Stimulated activated effector memory CD8-positive, alpha-beta T cell treated with anti-CD3 and anti-CD28 coated beads, Interleukin-12 subunit alpha, Interleukin-12 subunit beta, amount 100 ng/mL, for 72 hours (primary cell): ENCODE measurements at regions not wholly inside any gene's neighbourhood (a gene's known extent, or its start where the extent isn't known, plus 50 kb on each side); places are given as distances from the start of the nearest gene placed in this dataset.
"Not testable (repeated sequence)": the region's sequence is repeated elsewhere in the genome, so short reads cannot be mapped to it uniquely, and the experiment has no call there.

Experiments
- ATAC-seq: fragments of 150-1000 bp; cut with Tn5 transposase; 2 replicates; pipeline ENCODE4 v1.10.0; 2021
- DNase-seq, 2 donors: peaks; one replicate each; pipeline ENCODE4 v3.0.0; 2021 to 2022; ENCODE audit warnings: low spot score in 2 of 2
- H3K27ac Mint-ChIP-seq: one replicate; pipeline ENCODE4 v1.8.0; 2022; ENCODE audit warnings: mild to moderate bottlenecking, mixed read lengths
- H3K36me3 Mint-ChIP-seq: one replicate; pipeline ENCODE4 v1.8.0; 2022; ENCODE audit warnings: mild to moderate bottlenecking, mixed read lengths
- H3K4me1 Mint-ChIP-seq: one replicate; pipeline ENCODE4 v1.8.0; 2022; ENCODE audit warnings: mixed read lengths
- H3K4me3 Mint-ChIP-seq: one replicate; pipeline ENCODE4 v1.8.0; 2022; ENCODE audit warnings: mild to moderate bottlenecking, mixed read lengths
- H3K9me3 Mint-ChIP-seq: one replicate; pipeline ENCODE4 v1.8.0; 2022; ENCODE audit warnings: mixed read lengths

GRCh38 chr12:30278401-30278800 is 417.3 kb downstream of the IPO8 start:
- H3K9me3 Mint-ChIP-seq = no peaks in the 10 kb centered on the region
- H3K4me3 Mint-ChIP-seq = no peak overlapping the region
- DNase-seq (no peak), ATAC-seq (no peak)
- H3K4me1 Mint-ChIP-seq = no peaks in the 10 kb centered on the region
- no peaks in the 10 kb centered on the region for H3K36me3 Mint-ChIP-seq
- no peak overlapping the region for H3K27ac Mint-ChIP-seq

- not testable (repeated sequence) for H3K4me1 Mint-ChIP-seq, H3K27ac Mint-ChIP-seq, H3K9me3 Mint-ChIP-seq, DNase-seq, H3K36me3 Mint-ChIP-seq, H3K4me3 Mint-ChIP-seq, ATAC-seq
Measured at GRCh38 chr12:30272515-30272914, 423.2 kb downstream of the IPO8 start.

GRCh38 chr12:30269496-30269895 is 426.2 kb downstream of the IPO8 start:
- ATAC-seq = no peak
- Mint-ChIP-seq H3K36me3 (no peaks in the 10 kb centered on the region), H3K27ac (no peak overlapping the region), H3K4me3 (no peak overlapping the region), H3K9me3 (no peaks in the 10 kb centered on the region), H3K4me1 (no peaks in the 10 kb centered on the region)
- DNase-seq = no peak

- no peak overlapping the region for H3K27ac Mint-ChIP-seq
- H3K9me3 Mint-ChIP-seq = no peaks in the 10 kb centered on the region
- no peaks in the 10 kb centered on the region for H3K36me3 Mint-ChIP-seq
- DNase-seq (no peak), ATAC-seq (no peak)
- H3K4me1 Mint-ChIP-seq = no peaks in the 10 kb centered on the region
- H3K4me3 Mint-ChIP-seq = no peak overlapping the region
Measured at GRCh38 chr12:30268041-30268440, 427.6 kb downstream of the IPO8 start.

GRCh38 chr12:30263434-30263833 is 432.2 kb downstream of the IPO8 start:
- DNase-seq = no peak
- Mint-ChIP-seq H3K36me3 (no peaks in the 10 kb centered on the region), H3K27ac (no peak overlapping the region), H3K4me3 (no peak overlapping the region), H3K9me3 (peaks cover 7% of the 10 kb centered on the region), H3K4me1 (no peaks in the 10 kb centered on the region)
- no peak for ATAC-seq

- no peak for DNase-seq
- peak; percentile 24 for ATAC-seq
- Mint-ChIP-seq H3K36me3 (no peaks in the 10 kb centered on the region), H3K4me1 (no peaks in the 10 kb centered on the region), H3K9me3 (peaks cover 7% of the 10 kb centered on the region), H3K4me3 (no peak overlapping the region), H3K27ac (no peak overlapping the region)
Measured at GRCh38 chr12:30257618-30258017, 438.1 kb downstream of the IPO8 start.

- no peak for DNase-seq
- H3K4me3 Mint-ChIP-seq = no peak overlapping the region
- no peak overlapping the region for H3K27ac Mint-ChIP-seq
- H3K4me1 Mint-ChIP-seq = no peaks in the 10 kb centered on the region
- H3K9me3 Mint-ChIP-seq = peaks cover 3% of the 10 kb centered on the region
- ATAC-seq = no peak
- no peaks in the 10 kb centered on the region for H3K36me3 Mint-ChIP-seq
Measured at GRCh38 chr12:30251546-30251945, 444.1 kb downstream of the IPO8 start.

GRCh38 chr12:30243426-30243825 is 452.2 kb downstream of the IPO8 start:
- H3K9me3 Mint-ChIP-seq = peaks cover 2% of the 10 kb centered on the region
- H3K4me1 Mint-ChIP-seq = no peaks in the 10 kb centered on the region
- H3K36me3 Mint-ChIP-seq = no peaks in the 10 kb centered on the region
- H3K27ac Mint-ChIP-seq = no peak overlapping the region
- ATAC-seq (no peak), DNase-seq (no peak)
- no peak overlapping the region for H3K4me3 Mint-ChIP-seq

GRCh38 chr12:30219047-30219446 is 435.3 kb upstream of the TMTC1 start:
- Mint-ChIP-seq H3K27ac (no peak overlapping the region), H3K4me3 (no peak overlapping the region), H3K4me1 (no peaks in the 10 kb centered on the region), H3K9me3 (peaks cover 4% of the 10 kb centered on the region), H3K36me3 (no peaks in the 10 kb centered on the region)
- DNase-seq = no peak
- no peak for ATAC-seq

- ATAC-seq (no peak), DNase-seq (no peak)
- no peaks in the 10 kb centered on the region for H3K4me1 Mint-ChIP-seq
- H3K4me3 Mint-ChIP-seq = no peak overlapping the region
- H3K36me3 Mint-ChIP-seq = no peaks in the 10 kb centered on the region
- no peak overlapping the region for H3K27ac Mint-ChIP-seq
- H3K9me3 Mint-ChIP-seq = no peaks in the 10 kb centered on the region
Measured at GRCh38 chr12:30218073-30218472, 434.3 kb upstream of the TMTC1 start.

- no peak overlapping the region for H3K27ac Mint-ChIP-seq
- no peak for ATAC-seq
Measured at GRCh38 chr12:30213166-30213565, 429.4 kb upstream of the TMTC1 start.

GRCh38 chr12:30211743-30212142 is 428.0 kb upstream of the TMTC1 start:
- H3K27ac Mint-ChIP-seq = no peak overlapping the region
- H3K4me1 Mint-ChIP-seq = no peaks in the 10 kb centered on the region

More at GRCh38 chr12:30213166-30213565, 429.4 kb upstream of the TMTC1 start:
- no peaks in the 10 kb centered on the region for H3K4me1 Mint-ChIP-seq
- H3K4me3 Mint-ChIP-seq = no peak overlapping the region
- no peaks in the 10 kb centered on the region for H3K9me3 Mint-ChIP-seq
- no peak for DNase-seq
- H3K36me3 Mint-ChIP-seq = no peaks in the 10 kb centered on the region

GRCh38 chr12:30203981-30204380 is 420.2 kb upstream of the TMTC1 start:
- Mint-ChIP-seq H3K36me3 (no peaks in the 10 kb centered on the region), H3K9me3 (no peaks in the 10 kb centered on the region), H3K4me3 (no peak overlapping the region), H3K27ac (no peak overlapping the region), H3K4me1 (no peaks in the 10 kb centered on the region)
- ATAC-seq (no peak), DNase-seq (no peak)

More at GRCh38 chr12:30211743-30212142, 428.0 kb upstream of the TMTC1 start:
- no peak overlapping the region for H3K4me3 Mint-ChIP-seq
- H3K9me3 Mint-ChIP-seq = no peaks in the 10 kb centered on the region
- no peak for ATAC-seq
- DNase-seq = no peak
- H3K36me3 Mint-ChIP-seq = no peaks in the 10 kb centered on the region

- H3K4me1 Mint-ChIP-seq = no peaks in the 10 kb centered on the region
Measured at GRCh38 chr12:30202521-30203254, 418.9 kb upstream of the TMTC1 start.

GRCh38 chr12:30201301-30202160 is 417.8 kb upstream of the TMTC1 start:
- DNase-seq (no peak), ATAC-seq (peak; percentile 14)
- Mint-ChIP-seq H3K36me3 (no peaks in the 10 kb centered on the region), H3K9me3 (no peaks in the 10 kb centered on the region), H3K27ac (no peak overlapping the region), H3K4me3 (no peak overlapping the region), H3K4me1 (no peaks in the 10 kb centered on the region)

More at GRCh38 chr12:30202521-30203254, 418.9 kb upstream of the TMTC1 start:
- ATAC-seq (no peak), DNase-seq (no peak)
- Mint-ChIP-seq H3K27ac (no peak overlapping the region), H3K4me3 (no peak overlapping the region), H3K9me3 (no peaks in the 10 kb centered on the region), H3K36me3 (no peaks in the 10 kb centered on the region)

GRCh38 chr12:30200864-30201263 is 417.1 kb upstream of the TMTC1 start:
- Mint-ChIP-seq H3K9me3 (no peaks in the 10 kb centered on the region), H3K4me3 (no peak overlapping the region)
- no peak for ATAC-seq

More at GRCh38 chr12:30200864-30201263, 417.1 kb upstream of the TMTC1 start:
- no peak for DNase-seq
- Mint-ChIP-seq H3K27ac (no peak overlapping the region), H3K36me3 (no peaks in the 10 kb centered on the region), H3K4me1 (no peaks in the 10 kb centered on the region)
